IMR-90 (cell line): ENCODE measurements at regions not wholly inside any gene's neighbourhood (a gene's known extent, or its start where the extent isn't known, plus 50 kb on each side); places are given as distances from the start of the nearest gene placed in this dataset.

Experiments
- ATAC-seq: fragments of 200-7000 bp; cut with Tn5 transposase; 2 replicates; pipeline ENCODE4 v1.9.1; 2020; ENCODE audit warnings: low read depth, mild to moderate bottlenecking, moderate library complexity
- BruUV-seq: library from RNA; stranded (reverse); fragments of 400-500 nt; replicated peaks from 2 replicates; lab custom pipeline; 2021; lab: Mats Ljungman, UMichigan
- CTCF ChIA-PET: fragments of 300-600 bp; formaldehyde crosslinking; extraction: SDS; loops from one replicate; lab custom pipeline; 2021; ENCODE audit warnings: antibody characterized with exemption; lab: Yijun Ruan, JAX
- POLR2A ChIA-PET: fragments of 300-600 bp; sonication (Branson Sonifier 250); formaldehyde crosslinking; loops from one replicate; lab custom pipeline; 2022; ENCODE audit warnings: antibody characterized with exemption; ENCODE audit not compliant: unreplicated experiment; lab: Charles Lee
- DNase-seq: peaks from one replicate; pipeline ENCODE4 v3.0.0; 2013
- H2AFZ ChIP-seq: replicated peaks from 2 replicates; pipeline ENCODE3; 2013; ENCODE audit warnings: low read length, mild to moderate bottlenecking; ENCODE audit not compliant: poor library complexity
- H2AK5ac ChIP-seq: 2 replicates; pipeline ENCODE4 v1.6.1; 2013; ENCODE audit warnings: low read depth, low read length, inconsistent platforms
- H2AK9ac ChIP-seq: replicated peaks from 2 replicates; pipeline ENCODE3; 2013; ENCODE audit warnings: mild to moderate bottlenecking, low read depth, low read length, moderate library complexity; ENCODE audit not compliant: poor library complexity
- H2BK120ac ChIP-seq: 2 replicates; pipeline ENCODE4 v1.6.1; 2013; ENCODE audit warnings: low read depth, low read length, inconsistent platforms
- H2BK15ac ChIP-seq: 3 replicates; pipeline ENCODE4 v1.6.1; 2013; ENCODE audit warnings: low read depth, low read length, inconsistent platforms
- H2BK20ac ChIP-seq: 2 replicates; pipeline ENCODE4 v1.6.1; 2013; ENCODE audit warnings: low read depth, mild to moderate bottlenecking, inconsistent platforms, low read length, moderate library complexity
- H2BK5ac ChIP-seq: 2 replicates; pipeline ENCODE4 v1.6.1; 2013; ENCODE audit warnings: mild to moderate bottlenecking, low read depth, low read length, inconsistent platforms; ENCODE audit not compliant: poor library complexity, severe bottlenecking
- H3K14ac ChIP-seq: replicated peaks from 2 replicates; pipeline ENCODE4 v1.6.1; 2013; ENCODE audit warnings: low read depth, low read length, inconsistent platforms
- H3K18ac ChIP-seq: 2 replicates; pipeline ENCODE4 v1.6.1; 2013; ENCODE audit warnings: low read depth, low read length, control low read depth
- H3K23ac ChIP-seq: 2 replicates; pipeline ENCODE4 v1.6.1; 2013; ENCODE audit warnings: low read depth, low read length, inconsistent platforms
- H3K27ac ChIP-seq: 2 replicates; pipeline ENCODE4 v1.5.1; 2013; ENCODE audit warnings: mild to moderate bottlenecking, control low read depth, low read length; ENCODE audit not compliant: insufficient read depth
- H3K27me3 ChIP-seq: 2 replicates; pipeline ENCODE4 v1.6.1; 2013; ENCODE audit warnings: low read length; ENCODE audit not compliant: control insufficient read depth, insufficient read depth
- H3K36me3 ChIP-seq: 2 replicates; pipeline ENCODE4 v1.6.1; 2013; ENCODE audit warnings: low read length, mixed read lengths; ENCODE audit not compliant: control insufficient read depth, insufficient read depth
- H3K4ac ChIP-seq: 2 replicates; pipeline ENCODE4 v1.6.1; 2013; ENCODE audit warnings: low read depth, low read length, inconsistent platforms
- H3K4me1 ChIP-seq: 2 replicates; pipeline ENCODE4 v1.6.1; 2013; ENCODE audit warnings: low read length, mixed read lengths; ENCODE audit not compliant: control insufficient read depth, insufficient read depth
- H3K4me2 ChIP-seq: 2 replicates; pipeline ENCODE4 v1.6.1; 2013; ENCODE audit warnings: low read depth, mild to moderate bottlenecking, control low read depth, low read length, moderate library complexity
- H3K4me3 ChIP-seq: 2 replicates; pipeline ENCODE4 v1.5.1; 2013; ENCODE audit warnings: low read depth, mild to moderate bottlenecking, control low read depth, low read length, moderate library complexity; ENCODE audit not compliant: insufficient read depth
- H3K56ac ChIP-seq: 2 replicates; pipeline ENCODE4 v1.6.1; 2013; ENCODE audit warnings: low read length, inconsistent platforms; ENCODE audit not compliant: insufficient read depth; ENCODE audit errors: extremely low read depth
- H3K79me1 ChIP-seq, 2 experiments: 2 replicates each; pipeline ENCODE4 v1.6.1; 2013; ENCODE audit warnings: low read length in 2 of 2, inconsistent platforms in 1 of 2, low read depth in 1 of 2
- H3K9ac ChIP-seq: 2 replicates; pipeline ENCODE4 v1.6.1; 2013; ENCODE audit warnings: low read depth, low read length, control low read depth
- H3K9me1 ChIP-seq: 2 replicates; pipeline ENCODE4 v1.6.1; 2013; ENCODE audit warnings: low read length, inconsistent platforms; ENCODE audit not compliant: insufficient read depth
- H3K9me3 ChIP-seq: 2 replicates; pipeline ENCODE4 v1.6.1; 2013; ENCODE audit warnings: low read length; ENCODE audit not compliant: control insufficient read depth, insufficient read depth
- H4K20me1 ChIP-seq: 2 replicates; pipeline ENCODE4 v1.6.1; 2013; ENCODE audit warnings: low read length, inconsistent platforms; ENCODE audit not compliant: insufficient read depth
- H4K5ac ChIP-seq: 2 replicates; pipeline ENCODE4 v1.6.1; 2013; ENCODE audit warnings: mild to moderate bottlenecking, low read depth, low read length, control low read depth
- H4K8ac ChIP-seq, 2 experiments: 2 replicates each; pipeline ENCODE4 v1.6.1; 2013; ENCODE audit warnings: low read depth in 2 of 2, low read length in 2 of 2, control low read depth in 1 of 2, inconsistent platforms in 1 of 2
- H4K91ac ChIP-seq: 2 replicates; pipeline ENCODE4 v1.6.1; 2013; ENCODE audit warnings: low read depth, low read length, inconsistent platforms; ENCODE audit not compliant: insufficient read depth
- BHLHE40 ChIP-seq: fragments of 150-350 bp; IDR thresholded peaks from 2 replicates; pipeline ENCODE4 v1.6.1; 2016; ENCODE audit warnings: mild to moderate bottlenecking, low read depth, low read length
- CEBPB ChIP-seq: IDR thresholded peaks from 2 replicates; pipeline ENCODE4 v1.6.1; 2012; ENCODE audit warnings: low read depth, low read length, improper control_type of control experiment
- CHD1 ChIP-seq: IDR thresholded peaks from 2 replicates; pipeline ENCODE4 v1.6.1; 2012; ENCODE audit warnings: low read depth, low read length, improper control_type of control experiment
- FOS ChIP-seq: fragments of 150-350 bp; IDR thresholded peaks from 2 replicates; pipeline ENCODE4 v1.6.1; 2016; ENCODE audit warnings: low read depth, low read length
- MAFK ChIP-seq: IDR thresholded peaks from 2 replicates; pipeline ENCODE4 v1.6.1; 2012; ENCODE audit warnings: low read depth, low read length, improper control_type of control experiment
- MAZ ChIP-seq: IDR thresholded peaks from 2 replicates; pipeline ENCODE4 v1.6.1; 2012; ENCODE audit warnings: low read depth, mild to moderate bottlenecking, low read length, improper control_type of control experiment, moderate library complexity, borderline replicate concordance
- MXI1 ChIP-seq: IDR thresholded peaks from 2 replicates; pipeline ENCODE4 v1.6.1; 2012; ENCODE audit warnings: low read depth, mild to moderate bottlenecking, low read length, moderate library complexity, borderline replicate concordance
- NFE2L2 ChIP-seq: fragments of 150-350 bp; IDR thresholded peaks from 2 replicates; pipeline ENCODE4 v1.6.1; 2016; ENCODE audit warnings: low read depth, mild to moderate bottlenecking, low read length
- POLR2A ChIP-seq: IDR thresholded peaks from 2 replicates; pipeline ENCODE4 v1.6.1; 2012; ENCODE audit warnings: mild to moderate bottlenecking, low read depth, low read length
- RAD21 ChIP-seq: IDR thresholded peaks from 2 replicates; pipeline ENCODE4 v1.6.1; 2012; ENCODE audit warnings: low read length, improper control_type of control experiment
- RCOR1 ChIP-seq: IDR thresholded peaks from 2 replicates; pipeline ENCODE4 v1.6.1; 2012; ENCODE audit warnings: mild to moderate bottlenecking, low read length, improper control_type of control experiment; ENCODE audit not compliant: insufficient replicate concordance
- RFX5 ChIP-seq: IDR thresholded peaks from 2 replicates; pipeline ENCODE4 v1.8.0; 2012; ENCODE audit warnings: low read depth, mild to moderate bottlenecking, low read length, moderate library complexity
- SMC3 ChIP-seq: fragments of 150-350 bp; IDR thresholded peaks from 2 replicates; pipeline ENCODE4 v1.6.1; 2016; ENCODE audit warnings: low read depth, mild to moderate bottlenecking, antibody characterized with exemption, low read length, moderate library complexity
- WGBS, 2 experiments: methylation state at CpG; one replicate each; pipeline versions ENCODE4 v1.1.5 to v1.1.7; 2013; ENCODE audit warnings: missing lambda C conversion rate in 2 of 2; ENCODE audit not compliant: insufficient read length in 1 of 2; ENCODE audit errors: extremely low coverage in 2 of 2; 5-methylcytosine and 5-hydroxymethylcytosine counted together
- dilution Hi-C: fragments of 300-500 bp; cut with HindIII; formaldehyde crosslinking; loops from one replicate; pipeline ENCODE4 v1.14.3; 2018; ENCODE audit warnings: low sequenced_read_pairs; ENCODE audit not compliant: unreplicated experiment
- in situ Hi-C: fragments of 300-500 bp; cut with MboI; formaldehyde crosslinking; loops from 3 replicates; pipeline ENCODE4 v1.14.3; 2019; ENCODE audit warnings: low sequenced_read_pairs, inconsistent platforms, mixed read lengths
- intact Hi-C: fragments of 100-400 bp; cut with micrococcal nuclease; formaldehyde crosslinking; loops from 2 replicates; pipeline ENCODE4 v1.10.0; 2022
- TF ChIP-seq, protein P1 (sequence below): fragments of 150-350 bp; IDR thresholded peaks from 2 replicates; pipeline ENCODE4 v1.6.1; 2017; ENCODE audit warnings: mild to moderate bottlenecking, antibody characterized with exemption, low read length, low read depth
- TF ChIP-seq, protein P2 (sequence below): fragments of 150-350 bp; IDR thresholded peaks from 2 replicates; pipeline ENCODE4 v1.6.1; 2016; ENCODE audit warnings: low read depth, mild to moderate bottlenecking, low read length, moderate library complexity, borderline replicate concordance
- TF ChIP-seq, protein P3 (sequence below): conservative IDR thresholded peaks from 2 replicates; pipeline ENCODE4 v1.5.1; 2012; ENCODE audit warnings: mild to moderate bottlenecking, low read depth, low read length, improper control_type of control experiment

DNA sequence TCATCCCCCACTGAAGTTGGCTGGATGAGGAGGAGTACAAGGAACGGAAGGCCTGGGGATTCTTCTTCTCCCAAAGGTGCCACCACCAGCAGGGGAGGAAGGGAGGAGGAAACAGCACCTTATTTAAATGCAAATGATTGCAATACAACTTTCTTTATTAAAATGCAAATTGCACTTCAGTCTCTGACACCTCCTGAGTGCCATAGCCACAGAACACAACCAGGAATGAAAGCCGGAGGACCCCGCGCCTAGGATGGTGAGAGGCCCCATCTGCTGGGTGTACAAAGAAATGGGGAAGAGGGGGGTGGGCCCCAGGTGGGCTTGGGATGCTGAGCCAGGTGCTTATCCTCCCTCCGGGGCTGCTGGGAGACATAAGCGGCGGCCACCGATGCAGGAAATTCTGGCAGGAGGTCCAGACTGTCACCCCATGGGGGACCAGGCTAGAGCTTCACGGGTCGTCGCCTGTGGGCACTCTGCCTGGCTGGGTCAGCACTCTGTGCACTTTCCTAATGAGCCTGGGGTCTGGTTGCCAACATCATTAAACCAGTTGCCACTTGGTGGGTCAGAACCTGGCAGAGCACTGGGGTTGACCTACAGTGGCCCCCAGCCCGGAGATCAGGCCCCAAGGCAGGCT, 154.2 kb upstream of the MLN start:
- no peak overlapping the region for H3K4ac ChIP-seq
- H2BK120ac ChIP-seq = no peak overlapping the region
- H3K18ac ChIP-seq = no peak overlapping the region
- H4K5ac ChIP-seq = no peak overlapping the region
- H3K36me3 ChIP-seq = no peaks in the 10 kb centered on the region
- WGBS, 2 experiments = 21% methylated on average over 4 of the region's 12 CpGs; no CpG with 5 or more reads in 1 of the 2 experiments
- dilution Hi-C loops = no loop called here
- peaks cover 45% of the 10 kb centered on the region for H3K27me3 ChIP-seq
- no peak overlapping the region for H2AK9ac ChIP-seq
- ATAC-seq (no peak), DNase-seq (no peak)
- H2BK5ac ChIP-seq = no peak overlapping the region
- no peaks in the 10 kb centered on the region for H3K9me1 ChIP-seq
- H3K4me3 ChIP-seq = no peak overlapping the region
- no peak overlapping the region for H4K8ac ChIP-seq
- POLR2A ChIA-PET = no interaction called here
- in situ Hi-C loops = no loop called here
- no peak overlapping the region for H3K56ac ChIP-seq
- no peak overlapping the region for H3K9ac ChIP-seq
- H4K20me1 ChIP-seq = no peaks in the 10 kb centered on the region; the same call in 1 of the 2 replicates
- H3K4me2 ChIP-seq = no peak overlapping the region
- no peak overlapping the region for H2AFZ ChIP-seq
- no peak overlapping the region for H3K14ac ChIP-seq
- no peak overlapping the region for H3K23ac ChIP-seq
- no TSS peak for BruUV-seq
- no peak for TF ChIP-seq FOS
- no peak for TF ChIP-seq CHD1
- TF ChIP-seq, protein P1, sequence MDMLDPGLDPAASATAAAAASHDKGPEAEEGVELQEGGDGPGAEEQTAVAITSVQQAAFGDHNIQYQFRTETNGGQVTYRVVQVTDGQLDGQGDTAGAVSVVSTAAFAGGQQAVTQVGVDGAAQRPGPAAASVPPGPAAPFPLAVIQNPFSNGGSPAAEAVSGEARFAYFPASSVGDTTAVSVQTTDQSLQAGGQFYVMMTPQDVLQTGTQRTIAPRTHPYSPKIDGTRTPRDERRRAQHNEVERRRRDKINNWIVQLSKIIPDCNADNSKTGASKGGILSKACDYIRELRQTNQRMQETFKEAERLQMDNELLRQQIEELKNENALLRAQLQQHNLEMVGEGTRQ = no peak
- no peak for TF ChIP-seq CEBPB
- no peak for TF ChIP-seq SMC3
- TF ChIP-seq POLR2A = no peak
- TF ChIP-seq, protein P2, sequence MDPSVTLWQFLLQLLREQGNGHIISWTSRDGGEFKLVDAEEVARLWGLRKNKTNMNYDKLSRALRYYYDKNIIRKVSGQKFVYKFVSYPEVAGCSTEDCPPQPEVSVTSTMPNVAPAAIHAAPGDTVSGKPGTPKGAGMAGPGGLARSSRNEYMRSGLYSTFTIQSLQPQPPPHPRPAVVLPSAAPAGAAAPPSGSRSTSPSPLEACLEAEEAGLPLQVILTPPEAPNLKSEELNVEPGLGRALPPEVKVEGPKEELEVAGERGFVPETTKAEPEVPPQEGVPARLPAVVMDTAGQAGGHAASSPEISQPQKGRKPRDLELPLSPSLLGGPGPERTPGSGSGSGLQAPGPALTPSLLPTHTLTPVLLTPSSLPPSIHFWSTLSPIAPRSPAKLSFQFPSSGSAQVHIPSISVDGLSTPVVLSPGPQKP = no peak
- TF ChIP-seq RAD21 = no peak
- no peak for TF ChIP-seq MXI1
- TF ChIP-seq RCOR1 = no peak
- no peak for TF ChIP-seq BHLHE40
- TF ChIP-seq MAZ = no peak
- TF ChIP-seq RFX5 = no peak
- no peak for TF ChIP-seq NFE2L2
- TF ChIP-seq, protein P3, sequence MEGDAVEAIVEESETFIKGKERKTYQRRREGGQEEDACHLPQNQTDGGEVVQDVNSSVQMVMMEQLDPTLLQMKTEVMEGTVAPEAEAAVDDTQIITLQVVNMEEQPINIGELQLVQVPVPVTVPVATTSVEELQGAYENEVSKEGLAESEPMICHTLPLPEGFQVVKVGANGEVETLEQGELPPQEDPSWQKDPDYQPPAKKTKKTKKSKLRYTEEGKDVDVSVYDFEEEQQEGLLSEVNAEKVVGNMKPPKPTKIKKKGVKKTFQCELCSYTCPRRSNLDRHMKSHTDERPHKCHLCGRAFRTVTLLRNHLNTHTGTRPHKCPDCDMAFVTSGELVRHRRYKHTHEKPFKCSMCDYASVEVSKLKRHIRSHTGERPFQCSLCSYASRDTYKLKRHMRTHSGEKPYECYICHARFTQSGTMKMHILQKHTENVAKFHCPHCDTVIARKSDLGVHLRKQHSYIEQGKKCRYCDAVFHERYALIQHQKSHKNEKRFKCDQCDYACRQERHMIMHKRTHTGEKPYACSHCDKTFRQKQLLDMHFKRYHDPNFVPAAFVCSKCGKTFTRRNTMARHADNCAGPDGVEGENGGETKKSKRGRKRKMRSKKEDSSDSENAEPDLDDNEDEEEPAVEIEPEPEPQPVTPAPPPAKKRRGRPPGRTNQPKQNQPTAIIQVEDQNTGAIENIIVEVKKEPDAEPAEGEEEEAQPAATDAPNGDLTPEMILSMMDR = no peak
- no peak for TF ChIP-seq MAFK
- no peaks in the 10 kb centered on the region for H3K4me1 ChIP-seq
- intact Hi-C loops = no loop called here
- H2AK5ac ChIP-seq = no peak overlapping the region
- H4K91ac ChIP-seq = no peak overlapping the region
- H3K9me3 ChIP-seq = no peaks in the 10 kb centered on the region
- H2BK20ac ChIP-seq = no peak overlapping the region
- no peak overlapping the region for H3K27ac ChIP-seq
- CTCF ChIA-PET = no interaction called here
- no peak overlapping the region for H2BK15ac ChIP-seq
- H3K79me1 ChIP-seq = no peaks in the 10 kb centered on the region
